ENCODE measurements at regions not wholly inside any gene's neighbourhood (a gene's known extent, or its start where the extent isn't known, plus 50 kb on each side); places are given as distances from the start of the nearest gene placed in this dataset.
A peak's percentile ranks its signal among the peaks of the same experiment; 100 is the strongest.

- DNase-seq (no peak), FAIRE-seq (no peak), ATAC-seq (no peak)
- Histone ChIP-seq H3K27ac (no peak overlapping the region), H3K36me3 (no peaks in the 10 kb centered on the region), H3K9me3 (no peaks in the 10 kb centered on the region), H3K27me3 (no peaks in the 10 kb centered on the region), H3K4me1 (no peaks in the 10 kb centered on the region), H3K4me3 (no peak overlapping the region)
- no peak for TF ChIP-seq CTCF (IDR thresholded peaks at IDR 0.05)
- WGBS, 2 donors: 54 to 66% methylated on average over 3 of the region's 3 CpGs
- intact Hi-C loops (cut with DNase I): no loop called here
Measured at GRCh38 chr5:42919600-42919999, 107.9 kb upstream of the SELENOP start.

DNA sequence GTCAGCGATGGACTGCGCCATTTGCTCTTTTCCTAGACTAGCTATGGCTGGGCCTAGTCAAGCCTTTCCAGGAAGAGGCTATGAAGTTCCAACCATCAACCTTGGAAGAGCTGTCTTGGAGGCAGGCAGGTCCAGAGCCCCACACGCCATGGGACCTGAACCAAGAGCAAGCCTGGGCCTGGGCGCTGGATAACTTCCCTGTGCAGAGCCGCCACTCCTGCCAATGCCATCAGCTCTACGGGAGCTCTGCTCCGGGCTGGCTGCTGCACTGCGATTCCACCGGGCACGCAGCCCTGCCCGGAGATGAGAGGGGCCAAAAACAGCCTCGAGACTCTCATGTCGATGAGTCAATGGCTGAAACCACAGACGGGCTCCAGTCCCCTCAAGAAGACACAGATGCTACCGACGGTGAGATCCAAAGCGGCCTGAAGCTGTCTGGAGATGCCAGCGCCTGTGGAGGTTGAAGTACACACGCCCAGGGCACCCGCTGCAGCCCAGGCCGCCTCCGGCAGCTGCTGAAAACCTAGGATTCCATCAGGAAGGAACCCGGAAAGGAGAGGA is 103.7 kb upstream of the SELENOP start:
- WGBS, 2 donors: 80 to 90% methylated on average over 23 of the region's 23 CpGs
- no peak for ATAC-seq

DNA sequence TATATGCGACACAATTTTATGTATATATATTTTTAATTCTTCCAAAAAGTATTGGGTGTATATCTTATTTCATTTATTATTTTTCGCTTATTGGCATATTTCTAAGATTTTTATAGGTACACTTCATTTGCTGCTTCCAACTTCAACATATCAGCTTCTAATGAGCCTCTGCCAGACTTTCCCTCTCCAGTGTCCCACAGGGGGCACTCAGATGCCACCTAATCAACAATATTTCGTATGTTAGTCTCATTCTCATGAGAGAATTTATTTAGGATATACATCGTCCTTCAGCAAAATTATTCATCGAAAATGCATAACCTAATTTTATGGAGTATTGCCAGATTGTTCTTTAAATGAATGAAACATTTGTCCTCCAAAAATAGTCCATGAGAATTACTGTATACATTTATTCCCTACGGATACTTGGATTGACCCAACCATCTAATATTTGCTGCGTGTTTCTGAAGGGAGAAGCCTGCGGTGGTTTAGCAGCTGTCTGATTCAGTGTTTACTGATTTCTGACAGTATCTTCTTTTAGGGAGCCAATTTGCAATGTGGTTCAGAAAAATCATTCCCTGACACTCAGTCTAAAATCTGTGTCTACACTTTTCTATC is 100.6 kb upstream of the SELENOP start:
- peak in 1 of 4 donors; percentile 13 for TF ChIP-seq CTCF (IDR thresholded peaks at IDR 0.05)
- intact Hi-C loops (cut with DNase I): no loop called here
- FAIRE-seq (no peak), DNase-seq (no peak), ATAC-seq (no peak)
- WGBS, 2 donors: 68 to 82% methylated on average over 8 of the region's 8 CpGs
- peaks cover 0 to 3% (median 0%) of the 10 kb centered on the region in 3 donors for H3K4me1 ChIP-seq
- H3K27ac ChIP-seq: no peak overlapping the region
- peaks cover 0 to 6% (median 0%) of the 10 kb centered on the region in 4 donors for H3K27me3 ChIP-seq
- H3K4me3 ChIP-seq: no peak overlapping the region
- H3K9me3 ChIP-seq: no peaks in the 10 kb centered on the region
- H3K36me3 ChIP-seq: no peaks in the 10 kb centered on the region

More for the DNA sequence above, 103.7 kb upstream of the SELENOP start:
- intact Hi-C loops (cut with DNase I): no loop called here
- H3K9me3 ChIP-seq: no peaks in the 10 kb centered on the region
- H3K36me3 ChIP-seq: no peaks in the 10 kb centered on the region
- no peaks in the 10 kb centered on the region for H3K4me1 ChIP-seq
- H3K27ac ChIP-seq: no peak overlapping the region
- H3K27me3 ChIP-seq: no peaks in the 10 kb centered on the region
- H3K4me3 ChIP-seq: no peak overlapping the region
- DNase-seq: no peak
- no peak for FAIRE-seq
- no peak for TF ChIP-seq CTCF (IDR thresholded peaks at IDR 0.05)

- H3K9me3 ChIP-seq: no peaks in the 10 kb centered on the region
- ATAC-seq: peak; percentile 96 to 99 (median 98)
- 3 to 5% methylated on average over 30 of the region's 30 CpGs for WGBS, 2 donors
- intact Hi-C loops (cut with DNase I): no loop called here
- H3K27me3 ChIP-seq: peaks cover 0 to 8% (median 0%) of the 10 kb centered on the region in 4 donors
- peak overlapping the region in 3 of 4 donors; percentile 2 to 47 (median 40) for H3K4me3 ChIP-seq
- H3K27ac ChIP-seq: no peak overlapping the region
- no peak for FAIRE-seq
- peak; percentile 78 to 97 (median 89) for DNase-seq
- H3K36me3 ChIP-seq: no peaks in the 10 kb centered on the region
- TF ChIP-seq CTCF (IDR thresholded peaks at IDR 0.05): peak; percentile 44 to 77 (median 68)
- peaks cover 0 to 3% (median 0%) of the 10 kb centered on the region in 3 donors for H3K4me1 ChIP-seq
Measured at GRCh38 chr5:42908509-42909488, 97.1 kb upstream of the SELENOP start.

Data from pancreas (tissue), 10 donors.